NCI-H1105 treated with DMSO at 0.1 percent for 48 hours (cell line): ENCODE measurements at regions not wholly inside any gene's neighbourhood (a gene's known extent, or its start where the extent isn't known, plus 50 kb on each side); places are given as distances from the start of the nearest gene placed in this dataset.

Experiments
- DNase-seq: peaks from one replicate; lab custom pipeline; 2025; lab: John Stamatoyannopoulos, UW

- no peak for DNase-seq
Measured at GRCh38 chr14:87879389-87879788, 113.6 kb downstream of the GALC start.

GRCh38 chr14:87878959-87879358 lies 114.0 kb downstream of the GALC start:
- DNase-seq: no peak

- DNase-seq: no peak
Measured at GRCh38 chr14:87877877-87878276, 115.1 kb downstream of the GALC start.

- DNase-seq: no peak
Measured at GRCh38 chr14:87874676-87875075, 118.3 kb downstream of the GALC start.

GRCh38 chr14:87873741-87874140 lies 119.2 kb downstream of the GALC start:
- no peak for DNase-seq

GRCh38 chr14:87869619-87870583 lies 123.1 kb downstream of the GALC start:
- no peak for DNase-seq

GRCh38 chr14:87868920-87869319 lies 124.1 kb downstream of the GALC start:
- no peak for DNase-seq

- DNase-seq: no peak
Measured at GRCh38 chr14:87866116-87866515, 126.9 kb downstream of the GALC start.

GRCh38 chr14:87864356-87865270 lies 128.4 kb downstream of the GALC start:
- no peak for DNase-seq

GRCh38 chr14:87863047-87863446 lies 129.9 kb downstream of the GALC start:
- DNase-seq: no peak

- DNase-seq: no peak
Measured at GRCh38 chr14:87852107-87852506, 140.9 kb downstream of the GALC start.

- DNase-seq: no peak
Measured at GRCh38 chr14:87851190-87851589, 141.8 kb downstream of the GALC start.

GRCh38 chr14:87847216-87847755 lies 145.7 kb downstream of the GALC start:
- no peak for DNase-seq

- no peak for DNase-seq
Measured at GRCh38 chr14:87840906-87841305, 152.1 kb downstream of the GALC start.

GRCh38 chr14:87838931-87839330 lies 154.1 kb downstream of the GALC start:
- no peak for DNase-seq

GRCh38 chr14:87837296-87837695 lies 155.7 kb downstream of the GALC start:
- DNase-seq: no peak

GRCh38 chr14:87834594-87834993 lies 158.4 kb downstream of the GALC start:
- no peak for DNase-seq

GRCh38 chr14:87833026-87833425 lies 160.0 kb downstream of the GALC start:
- DNase-seq: no peak

- no peak for DNase-seq
Measured at GRCh38 chr14:87830443-87831096, 162.4 kb downstream of the GALC start.

GRCh38 chr14:87829543-87829942 lies 163.4 kb downstream of the GALC start:
- no peak for DNase-seq

- DNase-seq: no peak
Measured at GRCh38 chr14:87824266-87824665, 168.7 kb downstream of the GALC start.

- DNase-seq: no peak
Measured at GRCh38 chr14:87816416-87816815, 176.6 kb downstream of the GALC start.
